Activated T-helper 17 cell treated with anti-CD3 and anti-CD28 coated beads, Interleukin-2, amount 50 U/mL, for 72 hours (primary cell): ENCODE measurements at regions not wholly inside any gene's neighbourhood (a gene's known extent, or its start where the extent isn't known, plus 50 kb on each side); places are given as distances from the start of the nearest gene placed in this dataset.

ENCODE experiments used
- ATAC-seq: fragments of 150-1000 bp; cut with Tn5 transposase; replicated peaks from 2 replicates; pipeline ENCODE4 v1.10.0; 2021; ENCODE audit warnings: mild to moderate bottlenecking, moderate library complexity
- H3K27ac Mint-ChIP-seq: one replicate; pipeline ENCODE4 v1.8.0; 2022; ENCODE audit warnings: mixed read lengths
- H3K27me3 Mint-ChIP-seq: one replicate; pipeline ENCODE4 v1.8.0; 2022; ENCODE audit warnings: mixed read lengths
- H3K36me3 Mint-ChIP-seq: one replicate; pipeline ENCODE4 v1.8.0; 2022; ENCODE audit warnings: low read depth, mild to moderate bottlenecking, mixed read lengths
- H3K4me1 Mint-ChIP-seq: one replicate; pipeline ENCODE4 v1.8.0; 2022; ENCODE audit warnings: mixed read lengths
- H3K4me3 Mint-ChIP-seq: one replicate; pipeline ENCODE4 v1.8.0; 2022; ENCODE audit warnings: mild to moderate bottlenecking, mixed read lengths
- H3K9me3 Mint-ChIP-seq: one replicate; pipeline ENCODE4 v1.8.0; 2022; ENCODE audit warnings: mixed read lengths

DNA sequence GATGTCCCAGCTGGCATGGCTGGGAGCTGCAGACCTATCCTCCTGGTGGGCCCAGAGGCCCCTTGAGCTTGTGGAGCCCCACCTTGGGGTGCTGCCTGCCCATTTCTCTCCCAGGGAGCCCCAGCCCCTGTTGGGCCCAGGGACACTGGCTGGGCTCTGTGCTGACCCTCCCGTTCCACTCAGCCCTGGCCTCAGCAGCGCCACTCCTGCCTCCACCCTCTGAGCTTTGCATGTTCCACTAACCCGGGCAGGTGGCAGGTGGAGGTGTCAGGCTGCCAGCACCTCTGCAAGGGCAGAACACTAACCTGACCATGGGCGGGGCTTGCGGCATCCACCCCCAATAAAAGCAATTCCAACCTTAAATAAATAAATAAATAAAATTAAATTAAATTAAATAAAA, 299.2 kb downstream of the LRIG3 start:
- no peak for ATAC-seq
- Mint-ChIP-seq H3K9me3 (peaks cover 4% of the 10 kb centered on the region), H3K4me1 (no peaks in the 10 kb centered on the region), H3K27ac (no peak overlapping the region), H3K27me3 (no peaks in the 10 kb centered on the region), H3K36me3 (no peaks in the 10 kb centered on the region), H3K4me3 (no peak overlapping the region)

DNA sequence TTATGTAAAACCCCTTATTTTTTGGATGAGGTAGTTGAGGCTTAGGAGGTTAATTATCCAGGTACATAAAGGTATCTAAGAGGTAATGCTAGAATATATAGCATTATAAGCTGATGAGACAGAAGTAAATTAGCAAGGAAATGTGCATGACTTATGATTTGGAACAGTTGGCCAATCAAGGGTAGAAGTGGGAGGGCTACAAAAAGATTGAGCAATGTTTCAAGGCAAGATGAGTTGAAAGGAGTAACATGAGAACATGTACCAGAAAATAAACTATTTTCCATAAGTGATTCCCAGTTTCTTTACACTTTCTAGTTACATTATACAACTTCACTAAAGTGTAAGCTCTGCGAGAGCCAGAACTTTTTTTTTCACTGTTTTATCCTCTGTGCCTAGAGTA, 290.9 kb downstream of the LRIG3 start:
- Mint-ChIP-seq H3K9me3 (no peaks in the 10 kb centered on the region), H3K36me3 (no peaks in the 10 kb centered on the region), H3K4me3 (no peak overlapping the region), H3K4me1 (no peaks in the 10 kb centered on the region), H3K27me3 (peaks cover 5% of the 10 kb centered on the region), H3K27ac (no peak overlapping the region)
- ATAC-seq, result no peak

DNA sequence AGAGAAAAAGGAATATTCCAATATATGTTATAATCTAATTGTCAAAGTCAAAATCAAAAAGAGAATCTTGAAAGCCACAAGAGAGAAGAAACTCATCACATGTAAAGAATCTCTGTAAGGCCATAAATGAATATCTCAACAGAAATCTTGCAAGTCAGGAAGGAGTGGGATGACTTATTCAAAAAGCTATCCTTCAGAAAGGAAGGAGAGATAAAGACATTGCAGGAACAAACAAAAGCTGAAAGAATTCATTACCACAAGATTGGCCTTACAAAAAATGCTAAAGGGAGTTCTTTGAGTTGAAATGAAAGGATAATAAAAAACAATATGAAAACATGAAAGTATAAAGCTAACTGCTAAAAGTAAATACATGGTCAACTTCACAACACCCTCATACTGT, 286.8 kb downstream of the LRIG3 start:
- no peaks in the 10 kb centered on the region for H3K9me3 Mint-ChIP-seq
- H3K27me3 Mint-ChIP-seq, result peaks cover 5% of the 10 kb centered on the region
- H3K4me1 Mint-ChIP-seq, result no peaks in the 10 kb centered on the region
- no peak overlapping the region for H3K27ac Mint-ChIP-seq
- H3K4me3 Mint-ChIP-seq, result no peak overlapping the region
- ATAC-seq, result no peak
- H3K36me3 Mint-ChIP-seq, result no peaks in the 10 kb centered on the region

- H3K36me3 Mint-ChIP-seq, result no peaks in the 10 kb centered on the region
- H3K4me1 Mint-ChIP-seq, result no peaks in the 10 kb centered on the region
- H3K27ac Mint-ChIP-seq, result no peak overlapping the region
- no peak for ATAC-seq
- H3K27me3 Mint-ChIP-seq, result no peaks in the 10 kb centered on the region
- H3K9me3 Mint-ChIP-seq, result no peaks in the 10 kb centered on the region
- H3K4me3 Mint-ChIP-seq, result no peak overlapping the region
Observed at GRCh38 chr12:58639318-58639934, 280.9 kb downstream of the LRIG3 start.

- H3K4me1 Mint-ChIP-seq, result no peaks in the 10 kb centered on the region
- no peaks in the 10 kb centered on the region for H3K36me3 Mint-ChIP-seq
- no peak overlapping the region for H3K4me3 Mint-ChIP-seq
- H3K27me3 Mint-ChIP-seq, result no peaks in the 10 kb centered on the region
- ATAC-seq, result no peak
- no peaks in the 10 kb centered on the region for H3K9me3 Mint-ChIP-seq
- H3K27ac Mint-ChIP-seq, result no peak overlapping the region
Observed at GRCh38 chr12:58640314-58640713, 280.0 kb downstream of the LRIG3 start.

DNA sequence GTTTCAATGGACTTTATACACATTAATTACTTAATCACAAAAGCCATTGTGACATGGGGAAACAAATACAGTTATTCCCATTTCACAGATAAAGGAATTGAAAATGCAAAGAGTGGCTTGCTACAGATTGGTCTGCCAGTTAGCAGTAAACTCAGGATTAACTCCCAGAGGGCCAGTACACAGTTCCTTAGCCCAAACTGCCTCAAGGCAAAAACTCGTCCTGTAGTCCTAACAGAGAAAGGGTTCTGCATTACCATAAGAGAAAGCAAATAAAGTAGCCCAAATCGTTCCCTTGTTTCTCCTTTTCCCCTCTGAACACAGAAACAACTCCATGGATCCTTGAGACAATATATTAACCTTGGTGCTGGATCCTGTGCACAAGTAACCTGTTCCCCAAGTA, 274.4 kb downstream of the LRIG3 start:
- no peaks in the 10 kb centered on the region for H3K4me1 Mint-ChIP-seq
- H3K9me3 Mint-ChIP-seq, result no peaks in the 10 kb centered on the region
- no peak overlapping the region for H3K4me3 Mint-ChIP-seq
- no peaks in the 10 kb centered on the region for H3K36me3 Mint-ChIP-seq
- no peaks in the 10 kb centered on the region for H3K27me3 Mint-ChIP-seq
- H3K27ac Mint-ChIP-seq, result no peak overlapping the region
- ATAC-seq, result no peak

DNA sequence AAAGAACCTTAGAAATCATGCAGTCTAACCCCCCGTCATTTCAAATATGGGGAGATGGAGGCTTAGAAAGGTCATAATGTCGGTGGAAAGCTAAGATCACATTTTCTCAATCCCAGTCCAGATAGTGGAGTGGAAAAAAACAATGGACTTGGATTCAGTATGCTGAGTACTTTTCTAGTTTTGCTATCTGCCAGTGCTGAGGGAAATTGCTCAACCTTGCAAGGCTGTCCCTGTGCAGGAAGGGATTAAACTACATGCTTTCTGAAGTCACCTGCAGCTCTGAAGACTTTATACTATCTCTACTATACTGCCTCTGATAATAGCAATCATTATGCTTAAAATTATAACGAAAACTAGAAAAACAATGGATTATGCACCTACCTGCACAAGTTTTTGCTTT, 272.8 kb downstream of the LRIG3 start:
- no peak for ATAC-seq
- H3K4me1 Mint-ChIP-seq, result no peaks in the 10 kb centered on the region
- H3K4me3 Mint-ChIP-seq, result no peak overlapping the region
- H3K9me3 Mint-ChIP-seq, result no peaks in the 10 kb centered on the region
- no peak overlapping the region for H3K27ac Mint-ChIP-seq
- no peaks in the 10 kb centered on the region for H3K36me3 Mint-ChIP-seq
- H3K27me3 Mint-ChIP-seq, result no peaks in the 10 kb centered on the region

DNA sequence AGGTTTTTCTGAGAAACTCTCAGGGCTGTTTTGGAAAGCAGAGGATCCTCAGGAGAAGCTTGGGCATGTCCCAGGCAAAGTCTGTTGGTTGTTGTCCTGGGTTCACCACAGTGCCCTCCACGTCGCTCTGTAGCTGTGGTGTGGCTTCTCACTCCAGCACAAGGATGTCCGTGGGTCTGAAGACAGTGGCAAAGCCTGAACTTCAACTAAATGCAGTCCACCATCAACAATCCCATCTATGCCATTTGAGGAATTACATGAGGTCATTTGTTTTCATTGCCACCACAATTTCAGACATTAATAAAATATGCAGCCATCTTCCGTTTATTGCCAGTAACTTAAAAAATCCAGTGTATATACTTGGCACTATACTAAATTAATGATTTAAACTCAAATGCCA, 272.1 kb downstream of the LRIG3 start:
- Mint-ChIP-seq H3K4me1 (no peaks in the 10 kb centered on the region), H3K36me3 (no peaks in the 10 kb centered on the region), H3K4me3 (no peak overlapping the region), H3K27ac (no peak overlapping the region), H3K27me3 (no peaks in the 10 kb centered on the region), H3K9me3 (peaks cover 5% of the 10 kb centered on the region)
- ATAC-seq, result no peak

DNA sequence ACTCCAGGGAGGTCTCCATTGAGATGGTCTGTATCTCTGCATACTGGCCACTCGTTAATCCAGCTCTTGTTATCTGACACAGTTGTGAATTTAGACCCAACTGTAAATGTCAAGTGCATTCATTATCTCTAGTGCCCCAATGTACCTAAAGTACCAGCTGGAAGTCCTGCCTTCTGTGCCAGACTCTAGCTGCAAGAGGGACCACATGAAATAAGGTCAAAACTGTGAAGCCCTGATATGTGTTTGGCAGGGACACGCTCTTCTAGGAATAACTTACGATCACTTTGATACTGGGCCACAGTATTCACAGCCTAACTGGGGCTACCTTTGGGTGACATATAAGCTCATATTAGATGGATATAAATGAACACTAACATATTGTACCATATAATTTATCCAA, 268.5 kb downstream of the LRIG3 start:
- no peak overlapping the region for H3K27ac Mint-ChIP-seq
- H3K4me1 Mint-ChIP-seq, result no peaks in the 10 kb centered on the region
- ATAC-seq, result no peak
- H3K27me3 Mint-ChIP-seq, result no peaks in the 10 kb centered on the region
- peaks cover 5% of the 10 kb centered on the region for H3K9me3 Mint-ChIP-seq
- H3K4me3 Mint-ChIP-seq, result no peak overlapping the region
- no peaks in the 10 kb centered on the region for H3K36me3 Mint-ChIP-seq

DNA sequence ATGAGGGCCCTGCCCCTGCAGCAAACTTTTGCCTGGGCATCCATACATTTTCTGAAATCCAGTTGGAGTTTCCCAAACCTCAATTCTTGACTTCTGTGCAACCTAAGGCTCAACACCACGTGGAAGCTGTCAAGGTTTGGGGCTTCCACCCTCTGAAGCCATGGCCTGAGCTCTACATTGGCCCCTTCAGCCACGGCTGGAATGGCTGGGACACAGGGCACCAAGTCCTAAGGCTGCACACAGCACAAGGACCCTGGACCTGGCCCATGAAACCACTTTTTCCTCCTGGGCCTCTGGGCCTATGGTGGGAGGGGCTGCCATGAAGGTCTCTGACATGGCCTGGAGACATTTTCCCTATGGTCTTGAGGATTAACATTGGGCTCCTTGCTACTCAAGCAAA, 266.3 kb downstream of the LRIG3 start:
- no peaks in the 10 kb centered on the region for H3K36me3 Mint-ChIP-seq
- no peak overlapping the region for H3K4me3 Mint-ChIP-seq
- H3K9me3 Mint-ChIP-seq, result peaks cover 5% of the 10 kb centered on the region
- no peaks in the 10 kb centered on the region for H3K4me1 Mint-ChIP-seq
- ATAC-seq, result no peak
- H3K27me3 Mint-ChIP-seq, result no peaks in the 10 kb centered on the region
- no peak overlapping the region for H3K27ac Mint-ChIP-seq

DNA sequence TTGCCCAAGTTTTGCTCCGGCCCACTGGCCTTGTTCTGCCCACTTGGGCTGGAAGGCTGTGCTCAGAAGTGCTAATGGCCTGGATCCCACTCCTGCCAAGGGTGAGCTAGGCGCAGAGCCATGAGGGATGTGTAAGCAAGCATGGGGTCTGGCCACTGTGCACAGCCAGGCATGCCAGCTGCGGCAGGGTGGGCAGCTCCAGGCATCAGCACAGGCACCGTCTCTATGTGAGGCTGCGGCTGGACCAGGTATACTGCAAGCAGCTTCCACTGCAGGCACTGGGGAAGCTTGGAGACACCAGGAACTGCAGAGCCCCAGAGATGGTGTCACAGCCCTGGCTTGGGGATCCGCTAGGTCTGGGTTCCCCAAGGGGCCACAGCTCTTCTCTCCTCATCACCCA, 264.9 kb downstream of the LRIG3 start:
- Mint-ChIP-seq H3K4me1 (no peaks in the 10 kb centered on the region), H3K9me3 (peaks cover 5% of the 10 kb centered on the region), H3K4me3 (no peak overlapping the region), H3K36me3 (no peaks in the 10 kb centered on the region), H3K27ac (no peak overlapping the region), H3K27me3 (no peaks in the 10 kb centered on the region)
- no peak for ATAC-seq

GRCh38 chr12:58656254-58657009, 263.9 kb downstream of the LRIG3 start:
- Mint-ChIP-seq H3K4me3 (no peak overlapping the region), H3K36me3 (no peaks in the 10 kb centered on the region)

GRCh38 chr12:58657190-58657589, 263.1 kb downstream of the LRIG3 start:
- H3K4me1 Mint-ChIP-seq, result no peaks in the 10 kb centered on the region
- H3K9me3 Mint-ChIP-seq, result peaks cover 5% of the 10 kb centered on the region
- no peak for ATAC-seq
- H3K36me3 Mint-ChIP-seq, result no peaks in the 10 kb centered on the region
- H3K27me3 Mint-ChIP-seq, result no peaks in the 10 kb centered on the region
- no peak overlapping the region for H3K4me3 Mint-ChIP-seq
- no peak overlapping the region for H3K27ac Mint-ChIP-seq

More at GRCh38 chr12:58656254-58657009, 263.9 kb downstream of the LRIG3 start:
- H3K9me3 Mint-ChIP-seq, result peaks cover 5% of the 10 kb centered on the region
- ATAC-seq, result no peak
- no peak overlapping the region for H3K27ac Mint-ChIP-seq
- no peaks in the 10 kb centered on the region for H3K4me1 Mint-ChIP-seq
- no peaks in the 10 kb centered on the region for H3K27me3 Mint-ChIP-seq

DNA sequence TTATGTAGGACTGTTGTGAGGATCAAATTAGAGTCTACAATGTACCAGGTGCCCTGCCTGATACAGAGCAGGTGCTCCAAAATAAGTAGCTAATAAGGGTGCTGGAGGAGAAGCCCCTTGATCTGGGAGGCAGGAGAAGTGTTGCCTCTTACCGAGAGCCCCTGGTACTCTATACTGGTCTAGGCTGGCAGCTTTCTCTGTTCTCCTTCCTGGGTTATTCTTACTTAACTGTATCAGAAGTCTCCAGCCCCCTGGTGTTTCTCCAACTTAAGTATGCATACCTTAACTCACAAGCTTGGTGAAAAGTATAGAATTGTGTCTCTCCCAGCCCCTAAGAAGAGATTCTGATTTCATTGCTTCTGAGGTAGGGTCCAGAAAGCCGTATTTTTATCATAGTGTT, 254.9 kb downstream of the LRIG3 start:
- H3K4me1 Mint-ChIP-seq, result no peaks in the 10 kb centered on the region
- no peak overlapping the region for H3K27ac Mint-ChIP-seq
- no peaks in the 10 kb centered on the region for H3K9me3 Mint-ChIP-seq
- no peaks in the 10 kb centered on the region for H3K27me3 Mint-ChIP-seq
- H3K4me3 Mint-ChIP-seq, result no peak overlapping the region
- no peaks in the 10 kb centered on the region for H3K36me3 Mint-ChIP-seq
- no peak for ATAC-seq

- H3K36me3 Mint-ChIP-seq, result no peaks in the 10 kb centered on the region
- no peak overlapping the region for H3K27ac Mint-ChIP-seq
- H3K4me3 Mint-ChIP-seq, result no peak overlapping the region
Observed at GRCh38 chr12:58668233-58668632, 252.1 kb downstream of the LRIG3 start.

More at GRCh38 chr12:58668233-58668632, 252.1 kb downstream of the LRIG3 start:
- no peak for ATAC-seq
- Mint-ChIP-seq H3K9me3 (no peaks in the 10 kb centered on the region), H3K4me1 (no peaks in the 10 kb centered on the region), H3K27me3 (no peaks in the 10 kb centered on the region)
